Keratinocyte (primary cell): ENCODE measurements at regions not wholly inside any gene's neighbourhood (a gene's known extent, or its start where the extent isn't known, plus 50 kb on each side); places are given as distances from the start of the nearest gene placed in this dataset.
"Not testable (repeated sequence)": the region's sequence is repeated elsewhere in the genome, so short reads cannot be mapped to it uniquely, and the experiment has no call there.

ENCODE experiments used
- EZH2 ChIP-seq: IDR thresholded peaks from one replicate; pipeline ENCODE4 v1.6.1; 2012; ENCODE audit warnings: inconsistent platforms, mild to moderate bottlenecking, low read length, moderate library complexity
- TF ChIP-seq, protein P1 (sequence below), 3 experiments: IDR thresholded peaks in 1 of 3; conservative IDR thresholded peaks in 1 of 3; optimal IDR thresholded peaks in 1 of 3; 2 replicates in 2 of 3; 3 replicates in 1 of 3; pipeline versions ENCODE3 to v1.5.1; 2011; ENCODE audit warnings: low read length in 3 of 3, mild to moderate bottlenecking in 3 of 3, moderate library complexity in 2 of 3, control low read depth in 1 of 3, inconsistent platforms in 1 of 3; ENCODE audit not compliant: insufficient read depth in 2 of 3; ENCODE audit errors: extremely low read depth in 1 of 3

GRCh38 chr4:9063612-9064011 is 106.6 kb upstream of the FAM90A26 start:
- not testable (repeated sequence) for TF ChIP-seq EZH2
- TF ChIP-seq, protein P1, sequence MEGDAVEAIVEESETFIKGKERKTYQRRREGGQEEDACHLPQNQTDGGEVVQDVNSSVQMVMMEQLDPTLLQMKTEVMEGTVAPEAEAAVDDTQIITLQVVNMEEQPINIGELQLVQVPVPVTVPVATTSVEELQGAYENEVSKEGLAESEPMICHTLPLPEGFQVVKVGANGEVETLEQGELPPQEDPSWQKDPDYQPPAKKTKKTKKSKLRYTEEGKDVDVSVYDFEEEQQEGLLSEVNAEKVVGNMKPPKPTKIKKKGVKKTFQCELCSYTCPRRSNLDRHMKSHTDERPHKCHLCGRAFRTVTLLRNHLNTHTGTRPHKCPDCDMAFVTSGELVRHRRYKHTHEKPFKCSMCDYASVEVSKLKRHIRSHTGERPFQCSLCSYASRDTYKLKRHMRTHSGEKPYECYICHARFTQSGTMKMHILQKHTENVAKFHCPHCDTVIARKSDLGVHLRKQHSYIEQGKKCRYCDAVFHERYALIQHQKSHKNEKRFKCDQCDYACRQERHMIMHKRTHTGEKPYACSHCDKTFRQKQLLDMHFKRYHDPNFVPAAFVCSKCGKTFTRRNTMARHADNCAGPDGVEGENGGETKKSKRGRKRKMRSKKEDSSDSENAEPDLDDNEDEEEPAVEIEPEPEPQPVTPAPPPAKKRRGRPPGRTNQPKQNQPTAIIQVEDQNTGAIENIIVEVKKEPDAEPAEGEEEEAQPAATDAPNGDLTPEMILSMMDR (optimal IDR thresholded peaks at IDR 0.05 in 1 of 3, IDR thresholded peaks at IDR 0.05 in 1 of 3, conservative IDR thresholded peaks at IDR 0.05 in 1 of 3; ENCODE audit: extremely low read depth in 1 of 3, insufficient read depth in 2 of 3, low read length in 3 of 3): not testable (repeated sequence)
